HG02840 (cell line): ENCODE measurements at regions not wholly inside any gene's neighbourhood (a gene's known extent, or its start where the extent isn't known, plus 50 kb on each side); places are given as distances from the start of the nearest gene placed in this dataset.

ENCODE experiments used
- ATAC-seq: cut with Tn5 transposase; IDR thresholded peaks from one replicate; pipeline ENCODE4 v1.9.1; 2021; ENCODE audit warnings: mild to moderate bottlenecking, moderate library complexity, moderate number of reproducible peaks; ENCODE audit not compliant: unreplicated experiment, low FRiP score

GRCh38 chr4:108567831-108568230 is 52.5 kb upstream of the RPL34 start:
- ATAC-seq: no peak

GRCh38 chr4:108561116-108561515 is 59.3 kb upstream of the RPL34 start:
- ATAC-seq: no peak

- ATAC-seq: no peak
Measured at GRCh38 chr4:108560616-108561015, 59.8 kb upstream of the RPL34 start.

GRCh38 chr4:108559911-108560310 is 60.5 kb upstream of the RPL34 start:
- ATAC-seq: no peak

GRCh38 chr4:108559068-108559793 is 61.1 kb upstream of the RPL34 start:
- ATAC-seq: no peak

GRCh38 chr4:108556588-108557200 is 63.7 kb upstream of the RPL34 start:
- ATAC-seq: no peak

- no peak for ATAC-seq
Measured at GRCh38 chr4:108556166-108556565, 64.2 kb upstream of the RPL34 start.

GRCh38 chr4:108555701-108556100 is 64.7 kb upstream of the RPL34 start:
- ATAC-seq: no peak

GRCh38 chr4:108547682-108548081 is 72.7 kb upstream of the RPL34 start:
- no peak for ATAC-seq

- ATAC-seq: no peak
Measured at GRCh38 chr4:108546728-108547127, 73.6 kb upstream of the RPL34 start.

- ATAC-seq: no peak
Measured at GRCh38 chr4:108544481-108544880, 75.9 kb upstream of the RPL34 start.

- ATAC-seq: no peak
Measured at GRCh38 chr4:108543359-108543968, 76.9 kb upstream of the RPL34 start.

GRCh38 chr4:108540536-108540935 is 79.8 kb upstream of the RPL34 start:
- ATAC-seq: no peak

GRCh38 chr4:108536577-108536976 is 83.8 kb upstream of the RPL34 start:
- ATAC-seq: no peak

- no peak for ATAC-seq
Measured at GRCh38 chr4:108535757-108536156, 84.6 kb upstream of the RPL34 start.

GRCh38 chr4:108533876-108534275 is 86.5 kb upstream of the RPL34 start:
- no peak for ATAC-seq

- no peak for ATAC-seq
Measured at GRCh38 chr4:108533245-108533844, 87.0 kb upstream of the RPL34 start.

- no peak for ATAC-seq
Measured at GRCh38 chr4:108532738-108533137, 87.6 kb upstream of the RPL34 start.

GRCh38 chr4:108532187-108532586 is 88.2 kb upstream of the RPL34 start:
- ATAC-seq: no peak

- ATAC-seq: no peak
Measured at GRCh38 chr4:108531461-108531860, 88.9 kb upstream of the RPL34 start.
